Heart left ventricle (tissue), 16 donors: ENCODE measurements at regions not wholly inside any gene's neighbourhood (a gene's known extent, or its start where the extent isn't known, plus 50 kb on each side); places are given as distances from the start of the nearest gene placed in this dataset.

Experiments used
- ATAC-seq, 4 donors: fragments of 200-7000 bp; cut with Tn5 transposase; one replicate each; pipeline ENCODE4 v1.9.1; 2020 to 2022; ENCODE audit warnings: moderate library complexity in 4 of 4, mild to moderate bottlenecking in 3 of 4, moderate number of reproducible peaks in 1 of 4
- DNase-seq, 5 donors: peaks; one replicate each; pipeline ENCODE4 v3.0.0-alpha.2; 2020
- H3K27ac ChIP-seq, 12 donors: fragments of 200-600 bp; sonication (generic) in 4 of 12; one replicate each; pipeline versions ENCODE4 v1.5.0 to v1.8.0; 2016 to 2022; ENCODE audit warnings: mild to moderate bottlenecking in 2 of 12
- H3K27me3 ChIP-seq, 9 donors: fragments of 200-600 bp; sonication (generic) in 2 of 9; one replicate each; pipeline versions ENCODE4 v1.5.1 to v1.8.0; 2016 to 2022; ENCODE audit warnings: mild to moderate bottlenecking in 3 of 9
- H3K36me3 ChIP-seq, 9 donors: fragments of 200-600 bp; sonication (generic) in 2 of 9; one replicate each; pipeline versions ENCODE4 v1.5.0 to v1.8.0; 2018 to 2022; ENCODE audit warnings: mild to moderate bottlenecking in 2 of 9
- H3K4me1 ChIP-seq, 12 donors: fragments of 200-600 bp; sonication (generic) in 4 of 12; one replicate each; pipeline versions ENCODE4 v1.5.0 to v1.8.0; 2016 to 2022; ENCODE audit warnings: mild to moderate bottlenecking in 3 of 12
- H3K4me3 ChIP-seq, 12 donors: fragments of 200-600 bp; sonication (generic) in 4 of 12; one replicate each; pipeline versions ENCODE4 v1.5.0 to v1.8.0; 2017 to 2022; ENCODE audit warnings: mild to moderate bottlenecking in 9 of 12, moderate library complexity in 4 of 12
- H3K9me3 ChIP-seq, 12 donors: fragments of 200-600 bp; sonication (generic) in 4 of 12; one replicate each; pipeline versions ENCODE4 v1.5.0 to v1.8.0; 2016 to 2022; ENCODE audit warnings: mild to moderate bottlenecking in 1 of 12
- POLR2A ChIP-seq, 2 donors: fragments of 450-650 bp; IDR thresholded peaks; one replicate each; pipeline ENCODE4 v1.6.1; 2017; ENCODE audit warnings: antibody characterized with exemption in 2 of 2, mild to moderate bottlenecking in 2 of 2, moderate library complexity in 2 of 2
- WGBS, 4 donors: extraction: QIAGEN DNeasy Blood & Tissue Kit in 2 of 4; methylation state at CpG; one replicate each; pipeline versions ENCODE4 v1.1.5 to v1.1.7; 2013 to 2018; 5-methylcytosine and 5-hydroxymethylcytosine counted together
- intact Hi-C, 10 donors: fragments of 100-400 bp; cut with DNase I; formaldehyde crosslinking; loops; one replicate each; pipeline versions ENCODE4 v1.11.1 to v1.14.2; 2022
- TF ChIP-seq, protein P1 (sequence below), 12 donors: fragments of 200-600 bp; sonication (generic) in 4 of 12; IDR thresholded peaks; one replicate each; pipeline versions ENCODE4 v1.5.0 to v1.8.0; 2018 to 2022; ENCODE audit warnings: antibody characterized with exemption in 12 of 12, mild to moderate bottlenecking in 5 of 12
- donor health status: ischemic (EF 13 %, LVEDD 7.1; RV severe dilation, severe dysfunction).
- donor health status: healthy with polysubstance abuse.
- donor health status: DM: no; HTN: yes; CAD: no.
- donor health status: DM: no; HTN: no; CAD: no.
- donor health status: ischemic (EF 25% LVEDD 6.9; RV normal size, moderate dysfunction).
- donor health status: ischemic (EF 25% LVEDD 5.7; RV mildly dilated, moderate dysfunction).
- donor health status: healthy.
- donor health status: DM: yes; HTN: yes; CAD: no.
- donor health status: ischemic (EF 35%, LVEDD 5.7; RV mildly dilated, moderate dysfunction).
- donor health status: nonischemic (EF 11% LVEDD 7.7; RV severe dilation, severe dysfunction).
- donor health status: DM: yes; HTN: yes; CAD: no.
- donor health status: PGD.
- donor health status: ischemic (EF 29% LVEDD 5.4; RV normal size, mild dysfunction).
- donor health status: nonischemic (EF 23%, LVEDD 6.1; RV moderate dilation, normal function).

DNA sequence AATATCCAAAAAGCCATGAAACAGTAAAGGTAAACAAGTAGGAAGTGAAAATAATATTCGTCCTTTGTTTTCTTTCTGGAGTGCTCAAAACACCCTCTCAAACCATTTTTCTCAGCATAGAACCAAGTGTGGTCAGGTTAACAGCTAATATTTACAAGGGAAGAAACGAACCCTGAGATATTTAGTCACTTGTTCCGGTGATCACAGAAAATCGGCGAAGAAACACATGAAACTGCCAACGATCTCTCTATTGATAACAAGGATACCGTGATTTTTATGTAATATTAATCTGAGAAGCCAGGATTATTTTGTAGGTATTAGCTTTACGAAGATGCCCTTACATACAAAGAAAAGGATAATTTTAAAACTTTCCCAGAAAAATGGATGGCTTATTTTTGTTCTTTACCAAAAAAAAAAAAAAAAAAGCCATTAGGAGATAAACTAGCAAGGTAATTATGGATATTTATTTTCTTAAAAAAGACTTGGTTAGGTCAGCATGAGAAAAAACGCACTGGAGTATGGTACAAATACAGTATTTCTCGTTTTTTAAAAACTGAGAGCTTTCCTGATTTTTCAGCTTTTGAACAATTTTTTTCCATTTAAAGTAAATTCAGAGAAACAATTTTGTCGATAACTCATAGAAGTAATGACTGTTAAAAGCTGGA, 107.3 kb upstream of the HNRNPU start:
- intact Hi-C loops: loop anchor here in 9 of 10 donors (1.0 to 10.0 kb wide), 12 partner anchors 71 to 519 kb away; partner anchors contain the start of genes COX20 (in 5 of the 9), DESI2 (in 5 of the 9), HNRNPU (in 3 of the 9) and ADSS2 (in 2 of the 9)
- Histone ChIP-seq H3K27ac (peak overlapping the region; percentile 97 to 100 (median 99)), H3K27me3 (no peaks in the 10 kb centered on the region), H3K4me3 (peak overlapping the region; percentile 68 to 95 (median 76)), H3K36me3 (no peaks in the 10 kb centered on the region), H3K9me3 (no peaks in the 10 kb centered on the region), H3K4me1 (peaks cover 0 to 24% (median 17%) of the 10 kb centered on the region in 12 donors)
- ATAC-seq (no peak), DNase-seq (no peak)
- no peak for TF ChIP-seq POLR2A (IDR thresholded peaks at IDR 0.05)
- TF ChIP-seq, protein P1, sequence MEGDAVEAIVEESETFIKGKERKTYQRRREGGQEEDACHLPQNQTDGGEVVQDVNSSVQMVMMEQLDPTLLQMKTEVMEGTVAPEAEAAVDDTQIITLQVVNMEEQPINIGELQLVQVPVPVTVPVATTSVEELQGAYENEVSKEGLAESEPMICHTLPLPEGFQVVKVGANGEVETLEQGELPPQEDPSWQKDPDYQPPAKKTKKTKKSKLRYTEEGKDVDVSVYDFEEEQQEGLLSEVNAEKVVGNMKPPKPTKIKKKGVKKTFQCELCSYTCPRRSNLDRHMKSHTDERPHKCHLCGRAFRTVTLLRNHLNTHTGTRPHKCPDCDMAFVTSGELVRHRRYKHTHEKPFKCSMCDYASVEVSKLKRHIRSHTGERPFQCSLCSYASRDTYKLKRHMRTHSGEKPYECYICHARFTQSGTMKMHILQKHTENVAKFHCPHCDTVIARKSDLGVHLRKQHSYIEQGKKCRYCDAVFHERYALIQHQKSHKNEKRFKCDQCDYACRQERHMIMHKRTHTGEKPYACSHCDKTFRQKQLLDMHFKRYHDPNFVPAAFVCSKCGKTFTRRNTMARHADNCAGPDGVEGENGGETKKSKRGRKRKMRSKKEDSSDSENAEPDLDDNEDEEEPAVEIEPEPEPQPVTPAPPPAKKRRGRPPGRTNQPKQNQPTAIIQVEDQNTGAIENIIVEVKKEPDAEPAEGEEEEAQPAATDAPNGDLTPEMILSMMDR (IDR thresholded peaks at IDR 0.05): no peak
- WGBS, 4 donors: 17 to 23% (median 20%) methylated on average over 11 of the region's 11 CpGs

DNA sequence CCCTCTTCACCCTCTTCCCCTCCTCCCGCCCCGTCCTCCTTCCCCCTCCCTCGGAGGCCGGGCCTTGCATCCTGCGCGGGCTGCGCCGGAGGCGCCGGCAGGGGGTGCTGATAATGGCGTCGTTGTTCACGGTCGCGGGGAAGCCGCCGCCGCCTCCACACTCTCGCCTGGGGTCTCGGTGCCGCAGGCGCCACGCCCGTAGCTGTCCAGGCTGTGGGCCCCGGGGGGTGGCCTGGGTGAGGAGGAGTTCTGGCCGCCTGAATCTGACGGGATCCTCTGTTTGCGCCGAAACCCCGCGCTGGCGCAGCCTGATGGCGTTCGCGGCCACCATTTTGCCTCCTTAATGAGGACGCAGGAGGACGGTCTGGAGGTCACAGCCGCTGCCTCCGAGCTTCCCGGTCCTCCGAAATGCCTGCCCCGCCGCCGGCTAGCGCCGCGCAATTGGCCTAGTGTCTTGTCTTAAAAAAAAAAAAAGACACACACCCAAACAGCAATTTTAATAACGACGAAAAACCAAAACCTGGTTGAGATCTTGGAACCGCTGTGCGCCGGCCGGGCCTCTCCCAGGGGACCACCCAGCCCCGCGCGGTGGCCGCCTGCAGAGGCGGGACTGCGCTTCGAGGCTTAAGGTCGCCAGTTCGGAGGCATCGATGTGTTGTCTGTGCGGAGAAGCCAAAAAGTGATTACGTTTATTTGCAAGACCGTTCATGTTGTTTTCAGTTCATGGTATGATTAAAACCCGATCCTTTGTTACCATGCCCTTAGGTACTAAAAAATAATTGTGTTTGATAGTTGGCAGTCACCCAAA, 106.6 kb upstream of the HNRNPU start:
- ATAC-seq: peak; percentile 80 to 93 (median 90)
- TF ChIP-seq, protein P1 (IDR thresholded peaks at IDR 0.05): peak; percentile 43 to 83 (median 58)
- peak in 1 of 2 donors; percentile 58 for TF ChIP-seq POLR2A (IDR thresholded peaks at IDR 0.05)
- Histone ChIP-seq H3K27me3 (no peaks in the 10 kb centered on the region), H3K9me3 (no peaks in the 10 kb centered on the region), H3K4me1 (peaks cover 0 to 24% (median 17%) of the 10 kb centered on the region in 12 donors), H3K27ac (peak overlapping the region; percentile 97 to 100 (median 99)), H3K36me3 (no peaks in the 10 kb centered on the region), H3K4me3 (peak overlapping the region; percentile 68 to 95 (median 76))
- peak; percentile 93 to 97 (median 95) for DNase-seq
- intact Hi-C loops: loop anchor here in 9 of 10 donors (1.0 to 10.0 kb wide), 14 partner anchors 71 to 519 kb away; partner anchors contain the start of genes COX20 (in 8 of the 9), HNRNPU (in 7 of the 9), DESI2 (in 5 of the 9) and ADSS2 (in 2 of the 9)
- WGBS, 4 donors: 0 to 1% (median 1%) methylated on average over 37 to 67 of the region's 67 CpGs

- H3K4me1 ChIP-seq: peaks cover 3 to 30% (median 20%) of the 10 kb centered on the region in 12 donors
- intact Hi-C loops: loop anchor here in 9 of 10 donors (1.0 to 10.0 kb wide), 13 partner anchors 72 to 518 kb away; partner anchors contain the start of genes COX20 (in 8 of the 9), DESI2 (in 5 of the 9), HNRNPU (in 5 of the 9) and ADSS2 (in 2 of the 9)
- H3K4me3 ChIP-seq: peak overlapping the region; percentile 68 to 95 (median 76)
- ATAC-seq (peak; percentile 32 to 83 (median 56)), DNase-seq (peak in 3 of 5 donors; percentile 82 to 92 (median 84))
- H3K27ac ChIP-seq: peak overlapping the region; percentile 97 to 100 (median 99)
- peak in 1 of 2 donors; percentile 44 for TF ChIP-seq POLR2A (IDR thresholded peaks at IDR 0.05)
- TF ChIP-seq, protein P1 (IDR thresholded peaks at IDR 0.05): no peak
- no peaks in the 10 kb centered on the region for H3K9me3 ChIP-seq
- 0 to 1% (median 0%) methylated on average over 6 to 52 of the region's 55 CpGs for WGBS, 4 donors
- H3K36me3 ChIP-seq: no peaks in the 10 kb centered on the region
- no peaks in the 10 kb centered on the region for H3K27me3 ChIP-seq
These were observed 105.9 kb upstream of the HNRNPU start for GRCh38 chr1:244970236-244970743.
